BJ (cell line): ENCODE measurements at regions not wholly inside any gene's neighbourhood (a gene's known extent, or its start where the extent isn't known, plus 50 kb on each side); places are given as distances from the start of the nearest gene placed in this dataset.

Source experiments
- CTCF ChIA-PET: fragments of 350-600 bp; formaldehyde crosslinking; extraction: SDS; loops from one replicate; lab custom pipeline; 2021; ENCODE audit warnings: antibody characterized with exemption, inconsistent platforms; lab: Yijun Ruan, JAX
- POLR2A ChIA-PET: fragments of 300-600 bp; sonication (Branson Sonifier 250); formaldehyde crosslinking; extraction: SDS; loops from one replicate; lab custom pipeline; 2021; ENCODE audit warnings: antibody characterized with exemption; lab: Charles Lee
- DNase-seq: peaks from one replicate; pipeline ENCODE4 v3.0.0-alpha.2; 2011; ENCODE audit warnings: low read depth
- H3K27me3 ChIP-seq: 2 replicates; pipeline ENCODE4 v1.6.0; 2011; ENCODE audit warnings: low read length; ENCODE audit not compliant: control insufficient read depth, insufficient read depth
- H3K36me3 ChIP-seq: 2 replicates; pipeline ENCODE4 v1.5.1; 2011; ENCODE audit warnings: low read length; ENCODE audit not compliant: control insufficient read depth, insufficient read depth
- H3K4me3 ChIP-seq: 2 replicates; pipeline ENCODE4 v1.5.1; 2011; ENCODE audit warnings: low read depth, mild to moderate bottlenecking, control low read depth, low read length
- TF ChIP-seq, protein P1 (sequence below): IDR thresholded peaks from 2 replicates; pipeline ENCODE4 v1.5.1; 2011; ENCODE audit warnings: low read depth, mild to moderate bottlenecking, control low read depth, inconsistent platforms, low read length, moderate library complexity; ENCODE audit not compliant: insufficient read depth

- ChIA-PET POLR2A (no interaction called here), CTCF (no interaction called here)
- Histone ChIP-seq H3K36me3 (no peaks in the 10 kb centered on the region), H3K4me3 (no peak overlapping the region), H3K27me3 (no peaks in the 10 kb centered on the region)
- DNase-seq = no peak
- TF ChIP-seq, protein P1, sequence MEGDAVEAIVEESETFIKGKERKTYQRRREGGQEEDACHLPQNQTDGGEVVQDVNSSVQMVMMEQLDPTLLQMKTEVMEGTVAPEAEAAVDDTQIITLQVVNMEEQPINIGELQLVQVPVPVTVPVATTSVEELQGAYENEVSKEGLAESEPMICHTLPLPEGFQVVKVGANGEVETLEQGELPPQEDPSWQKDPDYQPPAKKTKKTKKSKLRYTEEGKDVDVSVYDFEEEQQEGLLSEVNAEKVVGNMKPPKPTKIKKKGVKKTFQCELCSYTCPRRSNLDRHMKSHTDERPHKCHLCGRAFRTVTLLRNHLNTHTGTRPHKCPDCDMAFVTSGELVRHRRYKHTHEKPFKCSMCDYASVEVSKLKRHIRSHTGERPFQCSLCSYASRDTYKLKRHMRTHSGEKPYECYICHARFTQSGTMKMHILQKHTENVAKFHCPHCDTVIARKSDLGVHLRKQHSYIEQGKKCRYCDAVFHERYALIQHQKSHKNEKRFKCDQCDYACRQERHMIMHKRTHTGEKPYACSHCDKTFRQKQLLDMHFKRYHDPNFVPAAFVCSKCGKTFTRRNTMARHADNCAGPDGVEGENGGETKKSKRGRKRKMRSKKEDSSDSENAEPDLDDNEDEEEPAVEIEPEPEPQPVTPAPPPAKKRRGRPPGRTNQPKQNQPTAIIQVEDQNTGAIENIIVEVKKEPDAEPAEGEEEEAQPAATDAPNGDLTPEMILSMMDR = no peak
Measured at GRCh38 chr6:109271622-109272021, 110.6 kb downstream of the CD164 start.

DNA sequence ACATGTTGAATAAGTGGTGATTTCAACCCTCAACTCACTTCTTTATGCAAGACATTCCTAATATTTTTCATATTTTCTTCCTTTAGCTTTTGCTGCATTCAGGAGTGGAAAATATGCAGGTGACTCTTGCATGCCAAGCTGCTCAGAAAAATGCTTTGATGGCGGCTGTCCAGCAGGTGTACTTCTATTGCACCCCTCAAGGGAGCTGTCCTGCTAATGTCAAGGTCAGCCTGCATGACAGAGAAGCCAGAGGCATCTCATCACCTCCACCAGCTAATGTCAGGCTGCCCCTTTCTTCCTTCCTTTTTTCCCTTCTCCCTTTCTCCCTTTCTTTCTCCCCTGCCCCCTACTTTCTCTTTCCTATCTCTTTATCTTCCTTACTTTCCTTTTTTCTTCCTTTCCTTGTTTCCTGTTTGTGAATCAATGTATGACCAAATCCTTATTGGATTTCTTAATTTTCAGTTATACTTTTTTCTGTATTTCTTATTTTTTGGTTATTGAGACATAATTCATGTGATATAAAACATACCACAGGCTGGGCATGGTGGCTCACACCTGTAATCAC lies 112.2 kb downstream of the CD164 start:
- TF ChIP-seq, protein P1 = no peak
- no peak for DNase-seq
- ChIA-PET POLR2A (no interaction called here), CTCF (interaction anchor here (0.6 kb wide), 1 partner anchor 37 kb away, joined by 3 read pairs; no protein-coding TSS in a partner anchor)
- Histone ChIP-seq H3K36me3 (no peaks in the 10 kb centered on the region), H3K27me3 (no peaks in the 10 kb centered on the region), H3K4me3 (no peak overlapping the region)

DNA sequence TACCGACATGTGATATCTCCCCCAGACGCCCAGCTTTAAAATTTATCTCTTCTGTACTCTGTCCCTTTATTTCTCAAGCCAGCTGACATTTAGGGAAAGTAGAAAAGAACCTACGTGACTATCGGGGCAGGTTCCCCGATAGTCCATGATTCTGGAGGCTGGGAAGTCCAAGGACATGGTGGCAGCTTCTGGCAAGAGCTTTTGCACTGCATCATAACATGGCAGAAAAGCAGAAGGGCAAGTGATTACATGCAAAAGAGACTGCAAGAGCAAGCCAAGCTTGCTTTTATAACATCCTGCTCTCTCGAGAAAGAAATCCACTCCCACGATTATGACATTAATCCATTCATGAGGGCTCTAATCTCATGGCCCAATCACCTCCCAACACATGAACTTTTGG lies 113.2 kb downstream of the CD164 start:
- CTCF ChIA-PET = no interaction called here

GRCh38 chr6:109265530-109265929 lies 116.7 kb downstream of the CD164 start:
- POLR2A ChIA-PET = no interaction called here
- no peak overlapping the region for H3K4me3 ChIP-seq
- CTCF ChIA-PET = no interaction called here
- no peaks in the 10 kb centered on the region for H3K36me3 ChIP-seq
- TF ChIP-seq, protein P1 = no peak
- DNase-seq = no peak
- no peaks in the 10 kb centered on the region for H3K27me3 ChIP-seq

More for the DNA sequence above, 113.2 kb downstream of the CD164 start:
- POLR2A ChIA-PET = no interaction called here
- TF ChIP-seq, protein P1 = no peak
- H3K27me3 ChIP-seq = no peaks in the 10 kb centered on the region
- no peak for DNase-seq
- no peaks in the 10 kb centered on the region for H3K36me3 ChIP-seq
- no peak overlapping the region for H3K4me3 ChIP-seq

DNA sequence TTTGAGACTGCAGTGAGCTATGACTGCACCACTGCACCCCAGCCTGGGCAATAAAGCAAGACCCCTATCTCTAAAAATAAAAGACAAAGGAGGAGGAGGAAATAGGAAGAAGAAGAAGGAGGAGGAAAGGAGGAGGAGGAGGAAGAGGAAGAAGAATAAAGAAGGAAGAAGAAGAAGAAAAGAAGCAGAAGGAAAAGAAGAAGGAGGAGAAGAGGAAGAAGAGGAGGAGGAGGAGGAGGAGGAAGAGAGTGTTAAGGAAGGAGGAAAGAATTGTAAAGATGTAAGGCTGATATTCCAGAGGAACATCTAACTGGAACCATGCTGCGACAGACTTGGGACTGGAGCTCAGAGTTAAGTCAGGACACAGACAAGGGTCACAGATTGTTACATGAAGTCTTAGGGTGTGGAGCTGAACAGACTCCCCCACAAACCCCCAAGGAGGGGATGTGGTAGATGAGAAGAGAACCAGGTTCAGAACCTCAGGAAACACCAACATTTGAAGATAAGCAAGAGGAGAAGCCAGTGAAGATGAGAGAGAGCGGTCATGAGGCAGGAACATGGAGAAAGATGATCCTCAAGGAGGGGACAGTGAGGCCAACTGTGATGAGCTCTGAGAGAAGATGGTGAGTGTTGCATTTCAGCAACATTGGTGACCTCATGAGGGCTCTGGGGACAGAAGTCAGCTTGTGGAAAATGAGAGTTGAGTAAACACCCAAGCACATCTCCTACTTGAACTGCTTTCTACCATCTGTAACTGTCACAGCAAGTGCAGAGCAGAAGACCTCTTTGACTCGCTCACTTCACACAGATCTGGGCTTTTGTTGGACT lies 118.2 kb downstream of the CD164 start:
- no peak overlapping the region for H3K4me3 ChIP-seq
- no peaks in the 10 kb centered on the region for H3K36me3 ChIP-seq
- no peak for DNase-seq
- POLR2A ChIA-PET = no interaction called here
- TF ChIP-seq, protein P1 = no peak
- CTCF ChIA-PET = no interaction called here
- H3K27me3 ChIP-seq = no peaks in the 10 kb centered on the region
